SKM-1 treated with dmso at 0.1 percent for 144 hours (cell line): ENCODE measurements at regions not wholly inside any gene's neighbourhood (a gene's known extent, or its start where the extent isn't known, plus 50 kb on each side); places are given as distances from the start of the nearest gene placed in this dataset.
"Not testable (repeated sequence)": the region's sequence is repeated elsewhere in the genome, so short reads cannot be mapped to it uniquely, and the experiment has no call there.

Source experiments
- DNase-seq: peaks from one replicate; lab custom pipeline; 2025; ENCODE audit not compliant: unreplicated experiment; lab: John Stamatoyannopoulos, UW

DNA sequence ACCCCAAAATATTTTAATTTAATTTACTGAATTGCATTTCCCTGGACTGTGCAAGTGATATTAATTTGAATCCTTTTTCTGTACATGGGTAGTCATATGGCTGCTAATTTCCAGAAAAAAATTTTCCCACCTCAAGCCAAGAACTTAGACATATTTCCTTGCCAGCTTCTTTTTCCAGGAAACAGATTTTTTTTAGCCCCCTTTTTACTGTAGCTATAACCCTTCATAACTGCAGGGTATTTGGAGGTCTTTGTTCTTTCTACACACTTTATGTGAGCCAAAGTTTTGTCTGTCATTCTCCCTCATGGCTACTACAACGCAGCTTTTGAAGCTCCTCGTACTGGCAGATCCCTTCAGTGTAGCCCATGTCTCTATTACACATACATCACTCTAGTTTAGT is 261.2 kb upstream of the PIK3R1 start:
- no peak for DNase-seq

- no peak for DNase-seq
These were observed 273.1 kb upstream of the PIK3R1 start for GRCh38 chr5:67942421-67942820.

DNA sequence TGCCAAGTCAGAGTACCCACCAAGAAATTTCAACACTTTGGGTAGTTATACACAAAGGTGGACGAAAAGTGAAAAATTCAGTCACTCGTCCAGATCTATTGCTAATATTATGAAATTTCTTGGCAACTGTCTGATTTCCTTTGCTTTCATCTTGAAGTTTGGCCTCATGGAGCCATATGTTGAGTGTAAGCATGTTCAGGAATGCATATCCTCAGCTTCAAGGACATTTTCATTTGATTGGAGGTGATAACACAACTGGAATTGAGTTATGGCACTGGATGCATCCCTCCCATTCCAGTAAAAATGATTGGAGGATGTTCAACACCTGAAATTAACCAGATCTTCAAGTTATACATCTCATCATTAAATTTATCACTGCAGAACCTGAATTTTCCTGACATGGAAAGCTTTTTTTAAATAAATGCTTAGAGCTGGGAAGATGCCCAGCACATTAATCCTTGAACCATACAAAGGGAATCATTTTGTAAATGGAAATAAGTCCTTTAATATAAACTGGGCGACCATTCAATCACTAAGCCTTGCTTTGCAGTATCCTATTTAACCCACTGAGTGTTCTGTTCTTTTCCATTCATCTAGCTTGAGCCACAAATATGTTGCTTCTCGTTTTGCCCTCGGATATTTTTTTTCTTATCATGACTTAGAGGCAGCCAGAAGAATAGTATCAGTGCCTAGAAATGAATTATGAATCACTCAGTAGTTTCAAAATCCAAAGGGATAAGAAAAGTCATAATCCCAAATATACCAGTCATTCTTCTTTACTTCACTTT is 273.7 kb upstream of the PIK3R1 start:
- DNase-seq = no peak

GRCh38 chr5:67935908-67936566 is 279.5 kb upstream of the PIK3R1 start:
- DNase-seq = no peak

DNA sequence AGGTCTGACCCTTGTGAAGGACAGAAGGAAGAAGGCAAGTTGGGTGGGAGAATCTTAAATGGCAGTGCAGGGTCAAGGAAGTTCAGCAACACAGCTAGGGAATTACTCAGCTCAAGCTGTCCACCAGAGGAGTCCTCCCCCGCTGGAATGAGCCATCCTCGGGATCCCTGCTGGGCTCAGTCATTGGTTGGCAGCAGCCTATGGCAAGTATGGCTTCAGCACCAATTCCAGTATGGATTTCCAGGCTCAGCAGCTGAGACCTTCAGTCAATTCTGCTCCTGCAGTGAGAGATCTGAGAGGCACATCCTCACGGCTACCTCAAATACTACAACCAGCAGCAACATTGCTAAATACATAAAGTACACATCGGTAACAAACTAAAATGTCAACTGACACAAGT is 280.6 kb upstream of the PIK3R1 start:
- no peak for DNase-seq

DNA sequence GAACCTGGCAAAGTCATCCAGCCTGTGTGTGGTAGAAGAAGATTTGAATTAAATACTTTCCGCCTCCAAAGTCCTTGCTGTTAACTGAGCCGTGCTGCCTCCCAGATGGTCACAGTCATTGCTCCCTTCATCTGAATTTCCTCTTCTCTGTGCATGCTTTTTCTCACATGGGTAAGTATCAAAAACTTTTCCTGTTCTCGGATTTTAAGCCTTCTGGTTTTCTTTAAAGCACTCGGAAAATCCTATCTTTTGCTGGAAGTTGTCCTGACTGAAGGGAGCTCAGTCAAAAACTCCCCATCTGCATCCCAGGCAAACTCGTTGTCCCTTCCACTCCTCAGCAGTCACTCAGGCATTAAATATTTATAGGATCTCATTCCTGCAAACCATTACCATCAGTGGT is 290.0 kb upstream of the PIK3R1 start:
- DNase-seq = no peak

DNA sequence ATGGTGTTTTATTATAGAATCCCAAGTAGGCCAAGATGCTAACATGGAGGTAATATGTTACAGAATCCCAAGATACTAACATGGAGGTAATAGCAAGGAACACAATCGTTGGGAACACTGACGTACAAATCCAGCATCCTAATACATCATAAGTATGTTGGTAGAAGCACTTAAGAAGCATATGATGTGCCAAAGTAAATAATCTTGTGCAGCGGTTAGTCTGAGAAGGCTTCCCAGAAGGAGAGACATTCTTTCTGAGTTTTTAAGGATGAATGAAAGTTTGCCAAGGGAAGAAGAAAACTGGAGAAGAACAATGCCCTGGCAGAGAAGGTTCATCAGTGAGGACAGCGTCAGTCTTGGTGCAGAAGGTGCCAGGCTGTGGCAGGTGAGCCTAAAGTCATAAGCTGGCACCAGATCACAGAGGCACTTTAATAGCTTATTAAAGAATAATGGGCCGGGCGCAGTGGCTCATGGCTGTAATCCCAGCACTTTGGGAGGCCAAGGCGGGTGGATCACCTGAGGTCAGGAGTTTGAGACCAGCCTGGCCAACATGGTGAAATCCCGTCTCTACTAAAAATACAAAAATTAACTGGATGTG is 294.5 kb upstream of the PIK3R1 start:
- DNase-seq = no peak

GRCh38 chr5:67919532-67919931 is 296.0 kb upstream of the PIK3R1 start:
- DNase-seq = not testable (repeated sequence)

- DNase-seq = no peak
These were observed 298.0 kb upstream of the PIK3R1 start for GRCh38 chr5:67917561-67917960.

DNA sequence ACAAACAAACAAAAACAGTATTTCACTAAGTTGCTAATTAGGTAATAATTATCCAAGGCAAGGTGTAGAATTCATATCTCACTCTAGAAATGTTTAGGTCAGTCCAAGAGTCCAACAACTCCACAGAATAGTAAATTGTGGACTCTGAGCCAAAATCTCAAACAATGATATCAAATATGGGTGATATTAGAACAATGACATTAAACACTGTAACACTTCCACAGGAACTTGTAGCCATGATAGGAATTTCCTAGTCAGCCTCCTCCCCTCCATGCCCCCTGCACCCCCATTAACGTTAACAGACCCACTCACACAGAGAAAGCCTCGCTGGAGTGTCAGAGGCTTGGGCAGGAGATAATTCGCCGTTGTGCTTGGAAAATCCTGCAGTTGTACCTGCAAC is 305.0 kb upstream of the PIK3R1 start:
- no peak for DNase-seq

- DNase-seq = no peak
These were observed 307.3 kb upstream of the PIK3R1 start for GRCh38 chr5:67908126-67908765.

GRCh38 chr5:67904366-67904765 is 311.2 kb upstream of the PIK3R1 start:
- DNase-seq = no peak

DNA sequence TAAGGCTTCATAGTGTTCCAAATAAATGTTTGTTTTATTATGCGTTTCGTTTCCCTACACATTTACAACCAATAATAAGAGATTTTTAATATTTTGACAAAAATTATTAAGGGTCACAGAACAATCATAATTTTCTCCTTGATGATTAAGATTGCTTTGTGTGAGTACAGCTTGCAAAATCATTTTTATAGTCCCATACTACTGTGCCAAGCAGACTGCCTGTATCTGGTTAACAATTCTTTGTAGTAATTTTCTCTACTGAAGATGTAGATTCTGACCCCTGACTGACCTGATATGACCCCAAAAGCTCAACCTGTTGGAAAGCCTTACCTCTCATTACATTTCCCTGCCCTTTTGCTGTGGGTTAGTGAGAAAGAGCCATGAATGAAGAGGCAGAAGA is 311.9 kb upstream of the PIK3R1 start:
- no peak for DNase-seq

DNA sequence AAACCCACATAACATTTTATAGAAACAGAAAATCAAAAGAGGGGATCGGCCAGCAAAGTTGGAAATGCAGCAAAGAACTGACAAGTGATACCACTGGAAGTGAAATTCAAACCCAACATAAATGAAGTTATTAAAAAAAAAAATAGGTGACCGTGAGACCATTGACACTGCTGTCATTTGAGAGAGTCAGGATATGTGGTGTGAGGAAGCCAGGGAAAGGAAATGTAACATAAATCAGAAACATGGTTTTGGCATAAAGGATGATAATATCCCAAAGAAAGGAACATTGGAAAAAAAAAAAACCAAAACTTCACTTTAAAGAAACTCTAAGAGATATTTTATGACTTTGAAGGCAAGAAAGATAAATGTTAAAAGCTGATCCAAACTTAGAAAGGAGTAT is 312.4 kb upstream of the PIK3R1 start:
- DNase-seq = no peak

DNA sequence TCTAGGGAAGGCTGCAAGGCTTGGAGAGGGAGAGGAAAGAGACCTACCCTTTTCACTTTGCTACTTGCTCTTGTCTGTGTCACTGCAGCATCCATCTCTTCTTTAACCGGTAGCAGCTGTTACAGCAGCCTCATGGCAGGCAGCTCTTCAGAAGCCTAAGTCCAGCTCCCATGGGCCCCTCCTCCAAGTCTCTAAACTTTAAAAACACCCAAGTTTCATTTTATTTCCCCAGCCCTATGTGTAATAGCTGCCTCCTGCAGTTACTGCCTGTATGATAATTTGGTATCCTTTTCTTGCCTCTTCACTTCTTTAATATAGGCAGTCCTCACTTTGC is 313.1 kb upstream of the PIK3R1 start:
- DNase-seq = no peak

DNA sequence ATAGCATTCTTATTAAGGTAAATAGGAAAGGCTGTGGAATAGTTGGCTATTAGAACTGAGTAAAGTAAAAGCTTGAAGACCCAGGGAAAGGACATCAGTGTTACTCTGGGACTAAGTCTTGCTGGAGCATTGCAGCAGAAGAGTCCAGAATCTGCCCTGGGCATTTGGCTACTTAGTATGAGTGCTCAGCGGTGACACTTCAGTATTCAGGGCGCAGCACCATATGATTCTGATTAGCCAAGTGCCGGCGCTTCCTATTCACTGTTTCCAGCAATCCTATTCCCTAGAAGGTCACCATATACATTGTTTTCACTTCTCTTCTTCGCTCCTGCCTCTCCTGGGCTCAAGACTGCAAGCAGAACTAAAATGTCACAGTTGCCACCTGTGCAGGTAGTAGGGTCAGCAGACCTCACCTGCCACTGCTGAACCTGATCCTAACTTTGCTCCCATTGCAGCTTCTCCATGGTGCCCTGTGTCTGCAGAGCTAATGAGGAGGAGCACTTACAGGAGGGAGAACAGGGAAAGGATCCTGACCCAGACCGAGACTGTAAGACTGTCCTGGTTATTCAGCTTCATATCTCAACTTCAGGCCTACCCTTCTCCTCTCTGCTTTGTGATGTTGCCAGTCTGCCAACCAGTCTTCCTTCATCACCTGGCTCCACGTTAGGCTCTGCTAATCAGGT is 313.6 kb upstream of the PIK3R1 start:
- DNase-seq = no peak

GRCh38 chr5:67900514-67900913 is 315.0 kb upstream of the PIK3R1 start:
- no peak for DNase-seq

DNA sequence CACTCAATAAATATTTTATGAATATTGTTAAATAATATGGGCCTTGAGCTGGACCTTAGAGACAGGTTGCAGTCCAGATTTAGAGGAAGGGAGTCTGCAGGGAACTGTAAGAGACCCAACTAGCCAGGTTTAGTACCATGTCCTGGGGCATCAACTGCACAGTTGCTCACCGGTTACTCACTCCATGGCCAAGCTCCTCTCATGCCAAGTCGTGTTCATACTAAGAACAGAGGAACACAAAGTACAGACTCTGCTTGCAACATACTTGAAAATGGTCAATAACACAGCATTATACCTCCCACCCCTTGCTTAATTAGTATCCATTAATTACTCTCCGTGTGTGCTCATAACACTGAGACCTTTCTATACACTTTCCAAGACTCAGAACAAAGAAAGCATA is 317.6 kb upstream of the PIK3R1 start:
- DNase-seq = no peak

DNA sequence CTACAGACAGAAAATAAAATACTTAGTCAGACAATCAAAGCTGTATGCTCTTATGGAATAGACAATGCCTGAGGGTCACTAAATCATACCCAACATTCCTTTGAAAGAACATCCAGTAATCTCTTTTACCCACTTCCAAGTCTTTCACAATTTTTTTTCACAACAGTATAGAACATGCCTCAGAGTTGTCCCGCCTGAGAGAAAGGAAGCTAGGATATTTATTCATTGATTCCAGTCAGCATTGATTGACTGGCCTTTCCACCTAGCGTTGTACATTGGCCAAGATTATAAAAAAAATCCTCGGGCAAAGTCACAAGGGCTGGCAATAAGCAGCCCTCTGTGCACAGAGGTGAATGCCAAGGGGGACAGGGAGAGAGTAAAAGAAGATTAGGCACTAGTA is 318.1 kb upstream of the PIK3R1 start:
- DNase-seq = no peak

GRCh38 chr5:67896930-67897313 is 318.6 kb upstream of the PIK3R1 start:
- DNase-seq = no peak

GRCh38 chr5:67896311-67896929 is 319.1 kb upstream of the PIK3R1 start:
- DNase-seq = peak; percentile 59
